ENCODE measurements at regions not wholly inside any gene's neighbourhood (a gene's known extent, or its start where the extent isn't known, plus 50 kb on each side); places are given as distances from the start of the nearest gene placed in this dataset.

GRCh38 chr11:116073854-116074837, 569.9 kb upstream of the CADM1 start:
- no peaks in the 10 kb centered on the region for H3K9me2 ChIP-seq (ENCODE audit: low read depth, low read length)
- no peak overlapping the region for H2AFZ ChIP-seq (ENCODE audit: low read length)
- no peaks in the 10 kb centered on the region for H3K4me1 ChIP-seq (ENCODE audit: insufficient read depth, low read length, severe bottlenecking)
- H3K27me3 ChIP-seq (ENCODE audit: insufficient read depth, low read length): no peaks in the 10 kb centered on the region
- no peak overlapping the region for H3K27ac ChIP-seq (ENCODE audit: low read depth, low read length, poor library complexity, severe bottlenecking)
- H3K79me2 ChIP-seq (ENCODE audit: insufficient read depth, low read length): no peaks in the 10 kb centered on the region
- H3K4me2 ChIP-seq (ENCODE audit: low read length): no peak overlapping the region
- TF ChIP-seq EZH2 (IDR thresholded peaks at IDR 0.05; ENCODE audit: borderline replicate concordance, low read length) (no peak), CTCF (IDR thresholded peaks at IDR 0.05; ENCODE audit: low read length) (no peak)
- H3K36me3 ChIP-seq (ENCODE audit: insufficient read depth, low read length): no peaks in the 10 kb centered on the region
- no peak overlapping the region for H3K9ac ChIP-seq (ENCODE audit: low read length)
- H3K9me3 ChIP-seq (ENCODE audit: low read length): no peaks in the 10 kb centered on the region
- no peak overlapping the region for H3K4me3 ChIP-seq (ENCODE audit: low read depth, low read length, poor library complexity, severe bottlenecking)
- no peaks in the 10 kb centered on the region for H4K20me1 ChIP-seq (ENCODE audit: insufficient read depth, low read length)
- H3F3A ChIP-seq (ENCODE audit: insufficient read depth, low read length): no peaks in the 10 kb centered on the region

GRCh38 chr11:116072601-116073410, 568.6 kb upstream of the CADM1 start:
- Histone ChIP-seq H3K4me1 (ENCODE audit: insufficient read depth, low read length, severe bottlenecking) (no peaks in the 10 kb centered on the region), H3K9ac (ENCODE audit: low read length) (no peak overlapping the region), H3K79me2 (ENCODE audit: insufficient read depth, low read length) (no peaks in the 10 kb centered on the region), H3K27ac (ENCODE audit: low read depth, low read length, poor library complexity, severe bottlenecking) (no peak overlapping the region), H3K9me3 (ENCODE audit: low read length) (no peaks in the 10 kb centered on the region), H3F3A (ENCODE audit: insufficient read depth, low read length) (no peaks in the 10 kb centered on the region), H3K9me2 (ENCODE audit: low read depth, low read length) (no peaks in the 10 kb centered on the region), H3K4me3 (ENCODE audit: low read depth, low read length, poor library complexity, severe bottlenecking) (no peak overlapping the region), H3K36me3 (ENCODE audit: insufficient read depth, low read length) (no peaks in the 10 kb centered on the region), H3K4me2 (ENCODE audit: low read length) (no peak overlapping the region), H4K20me1 (ENCODE audit: insufficient read depth, low read length) (no peaks in the 10 kb centered on the region), H2AFZ (ENCODE audit: low read length) (no peak overlapping the region), H3K27me3 (ENCODE audit: insufficient read depth, low read length) (no peaks in the 10 kb centered on the region)
- TF ChIP-seq CTCF (IDR thresholded peaks at IDR 0.05; ENCODE audit: low read length) (no peak), EZH2 (IDR thresholded peaks at IDR 0.05; ENCODE audit: borderline replicate concordance, low read length) (no peak)

- H3K9me2 ChIP-seq (ENCODE audit: low read depth, low read length): no peaks in the 10 kb centered on the region
- no peak overlapping the region for H3K27ac ChIP-seq (ENCODE audit: low read depth, low read length, poor library complexity, severe bottlenecking)
- no peaks in the 10 kb centered on the region for H3K79me2 ChIP-seq (ENCODE audit: insufficient read depth, low read length)
- no peak overlapping the region for H2AFZ ChIP-seq (ENCODE audit: low read length)
- H4K20me1 ChIP-seq (ENCODE audit: insufficient read depth, low read length): no peaks in the 10 kb centered on the region
- H3K9me3 ChIP-seq (ENCODE audit: low read length): no peaks in the 10 kb centered on the region
- no peak overlapping the region for H3K4me2 ChIP-seq (ENCODE audit: low read length)
- no peaks in the 10 kb centered on the region for H3K36me3 ChIP-seq (ENCODE audit: insufficient read depth, low read length)
- no peak for TF ChIP-seq CTCF (IDR thresholded peaks at IDR 0.05; ENCODE audit: low read length)
- TF ChIP-seq EZH2 (IDR thresholded peaks at IDR 0.05; ENCODE audit: borderline replicate concordance, low read length): no peak
- no peaks in the 10 kb centered on the region for H3K27me3 ChIP-seq (ENCODE audit: insufficient read depth, low read length)
- H3K9ac ChIP-seq (ENCODE audit: low read length): no peak overlapping the region
- no peaks in the 10 kb centered on the region for H3F3A ChIP-seq (ENCODE audit: insufficient read depth, low read length)
- no peaks in the 10 kb centered on the region for H3K4me1 ChIP-seq (ENCODE audit: insufficient read depth, low read length, severe bottlenecking)
- no peak overlapping the region for H3K4me3 ChIP-seq (ENCODE audit: low read depth, low read length, poor library complexity, severe bottlenecking)
Measured at GRCh38 chr11:116072133-116072532, 567.9 kb upstream of the CADM1 start.

Measured in OCI-LY1 (cell line).